Fibroblast of villous mesenchyme (primary cell): ENCODE measurements at regions not wholly inside any gene's neighbourhood (a gene's known extent, or its start where the extent isn't known, plus 50 kb on each side); places are given as distances from the start of the nearest gene placed in this dataset.

Source experiments
- DNase-seq: peaks from one replicate; pipeline ENCODE4 v3.0.0-alpha.2; 2010; ENCODE audit warnings: low read depth
- H3K4me3 ChIP-seq: 2 replicates; pipeline ENCODE4 v1.5.1; 2011; ENCODE audit warnings: low read depth, mild to moderate bottlenecking, low read length
- TF ChIP-seq, protein P1 (sequence below): IDR thresholded peaks from 2 replicates; pipeline ENCODE4 v1.5.1; 2012; ENCODE audit warnings: low read depth, mild to moderate bottlenecking, low read length; ENCODE audit not compliant: insufficient read depth

- DNase-seq = no peak
- TF ChIP-seq, protein P1, sequence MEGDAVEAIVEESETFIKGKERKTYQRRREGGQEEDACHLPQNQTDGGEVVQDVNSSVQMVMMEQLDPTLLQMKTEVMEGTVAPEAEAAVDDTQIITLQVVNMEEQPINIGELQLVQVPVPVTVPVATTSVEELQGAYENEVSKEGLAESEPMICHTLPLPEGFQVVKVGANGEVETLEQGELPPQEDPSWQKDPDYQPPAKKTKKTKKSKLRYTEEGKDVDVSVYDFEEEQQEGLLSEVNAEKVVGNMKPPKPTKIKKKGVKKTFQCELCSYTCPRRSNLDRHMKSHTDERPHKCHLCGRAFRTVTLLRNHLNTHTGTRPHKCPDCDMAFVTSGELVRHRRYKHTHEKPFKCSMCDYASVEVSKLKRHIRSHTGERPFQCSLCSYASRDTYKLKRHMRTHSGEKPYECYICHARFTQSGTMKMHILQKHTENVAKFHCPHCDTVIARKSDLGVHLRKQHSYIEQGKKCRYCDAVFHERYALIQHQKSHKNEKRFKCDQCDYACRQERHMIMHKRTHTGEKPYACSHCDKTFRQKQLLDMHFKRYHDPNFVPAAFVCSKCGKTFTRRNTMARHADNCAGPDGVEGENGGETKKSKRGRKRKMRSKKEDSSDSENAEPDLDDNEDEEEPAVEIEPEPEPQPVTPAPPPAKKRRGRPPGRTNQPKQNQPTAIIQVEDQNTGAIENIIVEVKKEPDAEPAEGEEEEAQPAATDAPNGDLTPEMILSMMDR = no peak
- H3K4me3 ChIP-seq = no peak overlapping the region
Measured at GRCh38 chr2:10989782-10990181, 78.0 kb downstream of the KCNF1 start.

- no peak overlapping the region for H3K4me3 ChIP-seq
- no peak for DNase-seq
- TF ChIP-seq, protein P1 = no peak
Measured at GRCh38 chr2:10990561-10991111, 78.9 kb downstream of the KCNF1 start.

GRCh38 chr2:10992023-10992791 lies 80.5 kb downstream of the KCNF1 start:
- H3K4me3 ChIP-seq = no peak overlapping the region
- TF ChIP-seq, protein P1 = no peak
- DNase-seq = no peak

GRCh38 chr2:10993001-10993481 lies 81.3 kb downstream of the KCNF1 start:
- no peak for DNase-seq
- TF ChIP-seq, protein P1 = no peak
- no peak overlapping the region for H3K4me3 ChIP-seq

GRCh38 chr2:10995366-10995970 lies 83.7 kb downstream of the KCNF1 start:
- no peak overlapping the region for H3K4me3 ChIP-seq
- DNase-seq = no peak
- TF ChIP-seq, protein P1 = no peak

DNA sequence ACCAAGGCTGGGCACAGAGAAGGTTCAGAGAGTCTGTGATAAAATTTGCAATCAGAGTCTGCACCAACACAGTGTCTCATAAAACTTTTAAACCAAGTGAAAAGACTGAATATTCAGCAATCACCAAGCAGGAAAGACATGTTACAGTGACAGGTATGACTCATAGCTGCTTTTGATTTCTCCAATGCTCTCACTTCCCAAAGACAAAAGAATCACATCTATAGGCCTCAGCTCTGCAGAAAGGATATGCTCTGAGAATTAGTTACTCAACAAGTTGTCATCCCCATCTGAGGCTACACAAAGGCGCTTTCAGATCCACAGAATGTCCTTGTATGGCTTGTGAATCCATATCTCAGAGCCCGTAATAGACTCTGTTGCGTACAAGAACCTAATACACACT lies 92.5 kb downstream of the KCNF1 start:
- no peak overlapping the region for H3K4me3 ChIP-seq
- TF ChIP-seq, protein P1 = no peak
- no peak for DNase-seq
